C1 segment of cervical spinal cord (tissue), 14 donors: ENCODE measurements at regions not wholly inside any gene's neighbourhood (a gene's known extent, or its start where the extent isn't known, plus 50 kb on each side); places are given as distances from the start of the nearest gene placed in this dataset.

Source experiments
- DNase-seq, 14 donors: peaks; one replicate each; lab custom pipeline; 2025; lab: John Stamatoyannopoulos, UW

GRCh38 chr2:144215701-144216675 lies 303.9 kb downstream of the ZEB2 start:
- no peak for DNase-seq

GRCh38 chr2:144215207-144215606 lies 304.7 kb downstream of the ZEB2 start:
- DNase-seq = no peak

- DNase-seq = no peak
These were observed 306.1 kb downstream of the ZEB2 start for GRCh38 chr2:144213797-144214196.

- no peak for DNase-seq
These were observed 308.1 kb downstream of the ZEB2 start for GRCh38 chr2:144211826-144212225.

- DNase-seq = no peak
These were observed 308.9 kb downstream of the ZEB2 start for GRCh38 chr2:144211065-144211464.

GRCh38 chr2:144210076-144210475 lies 309.8 kb downstream of the ZEB2 start:
- DNase-seq = no peak

- no peak for DNase-seq
These were observed 311.0 kb downstream of the ZEB2 start for GRCh38 chr2:144208924-144209323.

- DNase-seq = no peak
These were observed 313.9 kb downstream of the ZEB2 start for GRCh38 chr2:144206019-144206418.

GRCh38 chr2:144201868-144202468 lies 318.0 kb downstream of the ZEB2 start:
- DNase-seq = no peak

GRCh38 chr2:144201126-144201525 lies 318.8 kb downstream of the ZEB2 start:
- DNase-seq = no peak

GRCh38 chr2:144198116-144198515 lies 321.8 kb downstream of the ZEB2 start:
- DNase-seq = no peak

- DNase-seq = no peak
These were observed 325.4 kb downstream of the ZEB2 start for GRCh38 chr2:144194326-144195071.

- DNase-seq = no peak
These were observed 328.9 kb downstream of the ZEB2 start for GRCh38 chr2:144190908-144191605.

GRCh38 chr2:144183727-144184126 lies 336.2 kb downstream of the ZEB2 start:
- no peak for DNase-seq

- no peak for DNase-seq
These were observed 338.9 kb downstream of the ZEB2 start for GRCh38 chr2:144181001-144181400.

- no peak for DNase-seq
These were observed 339.8 kb downstream of the ZEB2 start for GRCh38 chr2:144180131-144180530.

- DNase-seq = no peak
These were observed 349.7 kb downstream of the ZEB2 start for GRCh38 chr2:144170179-144170578.

GRCh38 chr2:144166743-144167142 lies 353.2 kb downstream of the ZEB2 start:
- DNase-seq = no peak

GRCh38 chr2:144165599-144166250 lies 354.2 kb downstream of the ZEB2 start:
- no peak for DNase-seq

GRCh38 chr2:144163592-144163991 lies 356.3 kb downstream of the ZEB2 start:
- no peak for DNase-seq

- no peak for DNase-seq
These were observed 357.3 kb downstream of the ZEB2 start for GRCh38 chr2:144162652-144163051.
